Stimulated activated CD8-positive, alpha-beta memory T cell treated with anti-CD3 and anti-CD28 coated beads, Interleukin-7, amount 100 ng/mL, for 4 hours (primary cell): ENCODE measurements at regions not wholly inside any gene's neighbourhood (a gene's known extent, or its start where the extent isn't known, plus 50 kb on each side); places are given as distances from the start of the nearest gene placed in this dataset.
"Not testable (repeated sequence)": the region's sequence is repeated elsewhere in the genome, so short reads cannot be mapped to it uniquely, and the experiment has no call there.

Experiments
- DNase-seq, 2 donors: peaks; one replicate each; pipeline ENCODE4 v3.0.0-alpha.2; 2020; ENCODE audit warnings: low read depth in 2 of 2

DNA sequence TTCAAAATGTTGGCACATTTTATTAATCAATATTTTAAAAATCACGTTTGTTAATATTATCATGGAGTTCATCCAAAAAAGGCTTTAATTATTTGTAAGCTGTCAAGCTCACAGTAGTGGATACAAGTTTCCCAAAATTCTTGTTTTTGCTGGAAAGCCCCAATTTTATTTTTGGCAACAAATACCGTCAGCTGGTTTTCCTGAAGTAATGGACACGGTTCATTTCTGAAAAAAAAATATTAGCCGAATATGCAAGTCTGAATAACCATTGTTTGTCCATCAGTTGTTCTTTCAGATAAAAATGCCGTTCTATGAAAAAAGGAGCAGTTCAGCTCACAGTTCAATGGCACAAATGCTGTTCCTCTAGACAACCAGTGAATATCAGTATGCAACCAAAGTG, 101.5 kb upstream of the RAI14 start:
- no peak for DNase-seq

DNA sequence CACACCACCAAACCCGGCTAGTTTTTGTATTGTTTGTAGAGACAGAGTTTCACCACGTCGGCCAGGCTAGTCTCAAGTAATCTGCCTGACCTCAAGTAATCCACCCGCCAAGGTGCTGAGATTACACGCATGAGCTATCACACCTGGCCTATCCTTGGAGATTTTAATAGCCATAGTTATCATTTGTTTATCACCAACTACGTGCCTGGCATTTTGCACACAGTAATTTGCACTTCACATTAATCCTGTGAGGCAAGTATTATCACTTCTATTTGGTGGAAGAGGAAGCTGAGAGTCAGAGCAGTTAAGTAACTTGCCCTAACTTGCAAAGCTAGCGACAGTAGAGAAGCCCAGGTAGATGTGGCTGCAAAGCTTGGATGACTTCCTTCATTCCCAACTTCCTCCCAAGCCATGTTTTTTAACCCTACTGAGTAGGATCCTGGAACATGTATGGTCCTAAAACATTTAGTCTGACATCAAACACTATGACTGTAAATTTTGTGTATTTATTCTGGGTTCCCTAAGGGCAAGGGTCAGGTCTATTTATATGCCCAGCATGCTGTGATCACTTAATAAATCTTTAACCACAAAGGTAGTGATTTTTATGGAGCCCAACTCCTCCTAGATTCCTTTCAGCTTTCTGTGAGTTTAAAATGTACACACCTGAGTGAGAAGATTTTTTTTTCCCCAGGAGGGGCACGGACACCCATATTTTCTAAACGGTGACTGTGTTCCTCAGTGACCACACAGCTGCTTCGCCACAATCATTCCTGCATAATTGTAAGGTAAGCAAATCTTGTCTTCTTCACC, 100.2 kb upstream of the RAI14 start:
- no peak for DNase-seq

DNA sequence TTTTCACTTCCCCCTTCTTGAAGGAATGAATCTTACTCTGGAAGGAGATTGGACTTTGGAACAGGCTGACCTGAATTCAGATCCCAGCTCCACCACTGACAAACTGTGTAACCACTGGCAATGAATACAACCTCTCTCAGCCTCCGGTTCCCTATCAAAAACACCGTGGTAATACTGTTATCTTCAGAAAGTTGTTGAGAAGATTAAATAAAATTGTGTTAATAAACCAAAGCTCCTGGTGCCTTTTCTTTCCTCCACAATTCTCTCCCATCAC, 99.7 kb upstream of the RAI14 start:
- DNase-seq, result no peak

DNA sequence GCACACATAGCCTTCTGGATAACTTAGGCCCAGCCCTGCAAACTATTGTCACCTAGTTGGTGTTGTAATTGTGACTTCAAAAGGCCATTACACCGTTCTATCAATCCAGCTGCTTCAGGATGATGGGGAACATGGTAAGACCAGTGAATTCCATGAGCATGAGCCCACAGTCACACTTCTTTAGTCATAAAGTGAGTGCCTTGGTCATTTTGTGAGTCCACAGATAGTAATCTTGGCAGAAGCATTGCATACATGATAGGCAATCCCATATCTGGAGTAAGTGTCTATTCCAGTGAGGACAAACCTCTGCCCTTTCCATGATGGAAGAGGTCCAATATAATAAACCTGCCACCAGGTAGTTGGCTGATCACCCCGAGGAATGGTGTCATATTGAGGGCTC, 94.5 kb upstream of the RAI14 start:
- not testable (repeated sequence) for DNase-seq

DNA sequence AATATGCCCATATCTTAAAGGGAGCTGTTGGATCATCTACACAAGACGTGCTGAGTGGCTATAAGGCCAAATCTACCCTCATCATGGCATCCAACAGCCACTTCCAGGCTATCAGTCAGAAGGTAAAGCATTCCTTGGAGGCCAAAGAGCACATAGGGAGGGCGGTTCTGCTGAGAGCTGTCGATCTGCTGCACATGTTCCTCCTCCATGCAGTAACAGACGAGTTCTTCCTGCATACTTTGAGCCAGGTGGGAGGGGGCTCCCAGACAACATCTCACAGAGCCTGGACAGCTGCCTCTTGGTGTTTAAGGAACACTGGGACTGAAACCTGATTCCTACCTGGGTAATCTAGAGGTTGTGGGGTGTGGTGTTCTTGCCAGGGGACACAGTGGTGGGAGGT, 93.3 kb upstream of the RAI14 start:
- DNase-seq, result no peak

DNA sequence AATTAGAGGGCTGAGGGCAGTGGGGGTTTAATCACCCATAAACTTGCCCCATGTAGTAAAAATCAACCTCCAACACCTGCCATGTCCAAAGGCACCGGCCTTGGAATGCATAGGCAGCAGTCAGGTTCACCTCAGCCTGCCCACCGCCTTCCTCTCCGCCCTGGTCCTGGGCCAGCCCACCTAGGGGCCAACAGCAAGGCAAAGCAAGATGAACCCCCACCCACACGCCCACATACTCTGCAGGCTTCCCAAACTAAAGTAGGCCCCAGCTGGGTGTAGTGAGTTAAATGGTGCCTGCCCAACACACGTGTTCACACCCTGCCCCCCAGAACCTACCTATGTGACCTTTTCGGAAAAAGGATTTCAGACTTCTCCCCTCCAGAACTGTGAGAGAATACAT, 92.9 kb upstream of the RAI14 start:
- DNase-seq, result no peak

DNA sequence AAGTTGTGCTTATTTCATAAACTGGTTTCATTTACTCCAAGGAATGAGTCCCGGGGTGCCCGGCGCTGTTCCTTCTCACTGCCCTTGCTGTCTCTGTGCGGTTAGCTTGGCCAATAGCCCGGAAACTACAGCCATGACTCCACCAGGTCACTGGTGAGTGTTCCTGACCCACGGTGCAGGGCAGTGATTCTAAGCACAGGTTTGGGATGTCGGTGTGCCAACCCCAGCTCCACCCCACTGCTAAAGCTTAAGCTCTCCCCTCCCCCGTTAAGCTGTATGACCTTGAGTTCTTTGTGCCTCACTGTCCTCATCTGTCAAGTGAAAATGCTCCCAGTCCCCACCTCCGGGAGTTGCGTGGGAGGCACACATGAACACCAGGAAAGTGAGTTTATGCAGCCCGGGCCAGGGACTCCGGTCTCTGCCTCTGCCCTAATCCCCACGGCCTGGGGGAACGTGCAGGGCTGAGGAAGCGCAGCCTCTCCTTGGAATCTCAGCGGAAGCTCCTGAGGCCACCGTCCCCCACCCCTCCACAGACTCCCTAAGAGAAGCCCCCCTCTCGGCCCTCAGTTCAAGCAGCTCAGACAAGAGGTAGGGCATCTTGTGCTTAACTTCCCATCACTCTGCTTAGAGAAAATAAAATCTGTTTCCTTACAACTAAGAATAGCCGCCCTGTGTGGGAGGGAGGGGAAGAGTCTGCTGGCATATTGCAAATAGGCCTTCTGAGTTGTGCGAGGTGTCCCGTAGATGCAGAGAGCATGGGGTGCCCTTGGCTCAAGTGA, 92.0 kb upstream of the RAI14 start:
- no peak for DNase-seq

DNA sequence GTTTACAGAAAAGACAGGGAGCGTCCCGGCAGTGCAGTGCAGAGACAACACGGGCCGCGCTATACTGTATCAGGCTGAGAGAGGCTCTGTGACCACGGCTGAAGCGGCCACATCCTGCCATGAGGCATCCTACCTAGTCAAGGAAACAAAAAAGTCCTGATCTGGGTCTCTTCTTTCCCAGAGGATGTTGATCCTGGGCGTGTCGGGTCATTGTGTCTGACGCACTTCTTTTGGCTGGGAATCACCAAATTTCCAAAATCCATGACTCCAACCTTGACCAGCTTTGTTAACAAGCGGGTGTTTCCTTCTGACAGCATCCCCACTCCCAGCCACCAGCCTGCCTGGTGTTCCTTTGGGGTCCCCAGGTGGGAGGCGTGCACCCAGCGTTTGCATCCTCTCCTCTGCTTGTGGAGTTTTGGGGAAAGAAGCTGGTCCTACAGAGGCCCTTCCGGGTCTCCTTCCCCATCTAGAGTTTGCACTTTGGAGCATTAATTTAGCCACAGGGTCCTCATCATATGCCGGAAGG, 91.4 kb upstream of the RAI14 start:
- no peak for DNase-seq

DNA sequence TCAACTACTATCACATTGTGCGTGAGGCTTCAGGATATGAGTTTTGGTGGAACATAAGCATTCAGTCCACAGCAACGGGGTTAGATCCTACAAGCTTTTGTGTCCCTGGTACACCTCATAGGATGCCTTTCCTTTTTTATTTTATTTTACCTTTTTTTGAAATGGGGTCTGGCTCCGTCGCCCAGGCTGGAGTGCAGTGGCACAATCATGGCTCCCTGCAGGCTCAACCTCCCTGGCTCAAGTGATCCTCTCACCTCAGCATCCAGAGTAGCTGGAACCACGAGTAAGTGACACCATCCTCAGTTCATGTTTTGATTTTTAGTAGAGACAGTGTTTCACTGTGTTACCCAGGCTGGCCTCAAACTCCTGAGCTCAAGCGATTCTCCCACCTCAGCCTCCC, 86.0 kb upstream of the RAI14 start:
- DNase-seq, result no peak

DNA sequence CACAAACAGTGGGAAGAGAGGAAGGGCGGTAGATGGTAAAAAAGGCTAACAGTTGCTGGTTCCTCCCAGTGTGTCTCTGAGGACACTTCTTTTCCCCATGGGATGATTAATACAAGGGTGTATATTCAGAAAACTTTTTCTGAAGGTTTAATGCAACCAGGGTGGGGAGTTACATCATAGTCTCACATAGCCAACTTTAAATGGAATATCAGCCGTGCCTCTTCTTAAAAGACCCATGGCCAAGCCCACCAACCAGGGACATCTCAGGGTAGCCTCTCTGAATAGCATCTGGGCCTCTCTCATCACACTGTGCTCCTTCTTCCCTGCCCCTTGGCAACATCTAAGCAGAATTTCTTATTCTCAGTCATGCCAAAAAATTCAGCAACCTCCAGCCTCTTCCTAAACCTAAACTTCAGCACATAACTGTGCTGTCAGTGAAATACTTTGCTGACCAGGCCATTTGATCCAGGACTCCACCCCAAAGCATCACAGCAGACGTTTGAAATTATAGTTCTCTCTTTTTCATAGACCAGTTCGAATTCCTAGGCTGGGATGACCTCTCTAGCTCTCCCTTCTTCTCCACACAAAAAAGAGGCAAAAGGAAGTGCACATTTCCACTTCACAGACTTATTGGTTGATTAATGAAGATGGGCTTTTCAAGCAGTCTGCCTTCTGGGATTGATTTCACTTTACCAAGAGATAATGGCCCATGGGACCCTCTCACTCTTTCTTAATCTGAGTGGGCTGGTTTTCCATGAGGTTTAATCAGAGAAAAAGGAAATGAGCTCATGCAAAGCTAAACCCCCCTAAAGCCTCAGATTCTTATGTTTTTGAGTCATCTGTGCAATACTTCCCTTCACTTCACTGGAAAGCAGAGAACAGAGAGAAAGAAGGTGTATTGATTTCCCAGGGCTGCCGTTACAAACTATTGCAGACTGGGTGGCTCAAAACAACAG, 85.1 kb upstream of the RAI14 start:
- DNase-seq, result no peak

DNA sequence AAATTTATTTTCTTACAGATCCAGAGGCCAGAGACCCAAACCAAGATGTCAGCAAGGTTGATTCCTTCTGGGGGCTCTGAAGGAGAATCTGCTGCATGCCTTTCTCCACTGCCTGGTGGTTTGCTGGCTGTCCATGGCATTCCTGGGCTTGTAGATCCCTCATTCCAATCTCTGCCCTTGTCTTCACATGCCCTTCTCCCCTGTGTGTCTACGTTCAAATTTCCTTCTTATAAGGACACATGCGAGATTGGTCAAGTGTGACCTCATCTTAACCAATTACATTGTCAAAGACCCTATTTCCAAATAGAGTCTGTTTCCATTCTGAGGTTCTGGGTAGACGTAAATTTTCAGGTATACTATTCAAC, 84.5 kb upstream of the RAI14 start:
- no peak for DNase-seq

DNA sequence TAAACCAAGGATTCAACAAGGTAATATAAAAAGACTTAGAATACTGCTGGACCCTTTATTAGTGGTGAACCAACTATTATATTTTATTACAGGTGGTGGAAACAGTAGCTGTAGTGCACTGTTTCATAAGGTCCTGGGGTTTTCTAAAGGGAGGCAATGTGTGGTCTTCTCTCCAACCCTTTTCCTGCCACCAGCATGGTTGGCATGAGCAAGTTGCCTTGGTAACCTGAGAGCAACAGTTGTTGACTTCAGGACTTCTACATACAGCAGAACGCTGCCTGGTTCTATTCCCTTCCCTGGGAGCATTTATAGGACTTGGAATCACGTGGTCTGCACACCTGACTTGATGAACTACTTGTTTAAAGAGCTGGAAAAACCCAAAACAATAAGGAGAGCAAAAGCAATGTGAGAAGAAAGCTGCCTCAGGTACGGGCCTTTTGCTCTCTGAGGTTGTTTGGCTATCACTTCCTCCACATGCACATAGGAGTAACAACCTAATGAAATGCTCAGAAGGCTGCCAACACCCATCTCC, 81.1 kb upstream of the RAI14 start:
- DNase-seq, result no peak

DNA sequence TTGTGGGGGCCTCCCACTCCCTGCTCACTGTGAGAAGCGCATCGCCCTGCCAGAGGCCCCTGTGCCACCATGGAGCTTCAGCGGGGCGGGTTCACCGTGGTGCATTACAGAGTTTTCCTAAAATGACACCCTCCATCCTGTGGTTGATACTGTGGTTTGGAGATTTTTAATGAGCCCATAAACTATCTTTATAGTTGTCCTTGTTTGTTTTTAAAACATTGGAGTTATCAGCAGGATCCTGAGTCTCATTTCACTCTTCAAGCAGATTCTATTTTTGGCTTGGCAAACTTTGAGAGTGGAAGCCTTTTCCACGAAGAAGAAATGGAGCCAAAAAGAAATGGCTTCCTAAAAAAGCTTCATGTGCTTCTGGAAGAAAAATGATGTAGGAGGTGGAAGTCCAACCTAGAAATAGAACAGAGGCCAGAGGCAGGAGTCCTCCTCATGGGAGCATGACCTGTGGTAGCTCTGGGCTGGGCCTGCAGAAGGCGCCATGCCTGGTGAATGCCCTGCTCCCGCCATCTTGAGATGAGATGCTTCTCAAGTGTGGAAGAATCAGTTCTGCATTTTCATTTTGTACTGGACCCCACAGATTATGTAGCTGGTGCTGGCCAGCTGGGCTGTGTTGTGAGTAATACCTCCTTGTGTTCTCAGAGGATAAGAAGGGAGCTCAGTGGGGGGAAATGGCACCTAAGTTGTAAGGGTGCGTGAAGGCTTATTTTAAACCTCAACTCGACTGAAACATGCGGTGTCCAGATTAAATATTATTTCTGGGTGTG, 79.0 kb upstream of the RAI14 start:
- DNase-seq, result no peak

DNA sequence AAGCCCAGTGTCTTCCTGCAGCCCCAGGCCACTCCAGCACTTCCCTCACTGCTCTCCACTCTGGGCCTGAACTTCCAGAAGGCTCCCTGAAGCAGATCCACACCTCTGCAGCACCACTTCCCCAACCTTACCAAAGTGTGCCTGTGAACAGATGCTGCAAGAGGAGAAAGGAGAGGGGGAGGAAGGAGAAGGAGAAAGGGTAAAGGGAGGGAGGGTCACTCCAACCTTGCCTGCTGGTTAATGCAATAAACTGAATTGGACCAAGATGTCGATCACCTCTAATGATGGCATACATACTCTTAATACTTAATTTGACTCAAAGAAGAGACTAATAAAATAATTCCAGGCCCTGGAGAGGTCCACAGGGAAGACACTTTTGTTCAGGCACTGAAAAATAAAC, 77.2 kb upstream of the RAI14 start:
- DNase-seq, result no peak

DNA sequence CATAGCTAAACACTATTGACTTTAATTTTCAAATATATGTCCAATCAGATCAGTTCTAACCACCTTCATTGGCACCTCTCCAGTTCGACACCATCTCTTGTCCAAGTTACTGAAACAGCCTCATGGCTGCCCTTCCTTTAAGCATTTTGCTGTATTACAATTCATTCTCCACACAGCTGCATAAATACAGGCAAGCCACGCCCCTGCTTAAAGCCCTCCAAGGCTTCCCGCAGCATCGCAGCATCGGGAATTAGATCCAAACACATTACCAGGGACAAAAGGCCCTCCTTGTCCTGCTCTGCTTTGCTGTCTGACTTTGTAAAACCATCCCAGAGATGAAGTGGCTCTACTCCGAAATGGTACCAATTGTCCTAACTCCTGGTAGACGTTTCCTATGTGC, 75.1 kb upstream of the RAI14 start:
- no peak for DNase-seq

DNA sequence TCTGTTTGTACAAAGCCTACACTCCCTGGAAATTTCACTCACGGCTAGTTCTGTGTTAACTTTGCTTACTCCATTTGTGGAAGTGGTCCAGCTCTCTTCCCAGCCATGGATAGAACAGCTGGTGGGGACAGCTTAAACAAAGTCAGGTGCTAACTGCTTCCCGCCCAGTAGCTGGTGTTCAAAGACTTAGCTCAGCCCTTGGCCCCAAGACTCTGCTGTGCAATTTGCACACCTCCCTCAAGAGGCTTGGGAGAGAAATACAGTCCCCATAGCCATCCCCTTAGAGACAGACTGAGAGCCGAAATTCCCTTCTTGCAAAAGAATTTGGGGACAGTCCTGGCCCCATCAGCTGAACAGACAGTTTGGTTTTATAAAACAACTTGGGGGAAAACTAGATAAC, 73.8 kb upstream of the RAI14 start:
- no peak for DNase-seq

DNA sequence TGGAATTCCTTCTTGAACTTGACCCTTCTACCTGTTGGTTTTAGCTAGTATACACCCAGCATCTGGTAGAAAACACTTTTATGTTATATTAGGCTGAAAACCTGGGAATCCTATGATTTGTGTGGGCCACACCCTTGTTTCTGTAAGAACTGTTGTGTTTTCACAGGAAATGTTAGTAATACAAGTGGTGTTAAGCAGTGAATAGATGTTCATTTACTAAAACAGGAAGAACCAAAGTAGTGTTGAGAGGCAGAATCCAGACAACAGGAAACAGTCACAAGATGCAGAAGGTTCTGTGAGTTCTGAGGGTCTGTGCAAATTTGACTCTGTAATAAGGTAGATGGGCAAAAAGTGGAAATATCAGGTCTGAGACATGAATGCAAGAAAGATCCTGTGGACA, 73.0 kb upstream of the RAI14 start:
- DNase-seq, result no peak

DNA sequence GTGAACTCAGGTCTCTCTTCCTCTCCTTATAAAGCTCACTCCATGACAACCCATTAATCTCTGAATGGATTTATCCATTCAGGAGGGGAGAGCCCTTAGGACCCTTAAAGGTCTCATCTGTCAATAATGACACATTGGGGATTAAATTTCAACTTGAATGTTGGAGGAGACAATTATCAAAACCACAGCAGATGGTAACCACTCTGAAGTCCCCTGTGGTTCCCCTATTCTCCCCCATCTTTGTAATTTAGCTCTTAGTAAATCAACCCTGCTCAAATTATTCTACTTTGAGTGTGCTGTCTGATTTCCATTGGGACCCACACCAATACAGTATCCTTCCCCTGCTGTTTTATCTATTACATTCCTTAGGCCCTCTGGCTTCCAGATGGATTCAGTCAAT, 72.0 kb upstream of the RAI14 start:
- no peak for DNase-seq

DNA sequence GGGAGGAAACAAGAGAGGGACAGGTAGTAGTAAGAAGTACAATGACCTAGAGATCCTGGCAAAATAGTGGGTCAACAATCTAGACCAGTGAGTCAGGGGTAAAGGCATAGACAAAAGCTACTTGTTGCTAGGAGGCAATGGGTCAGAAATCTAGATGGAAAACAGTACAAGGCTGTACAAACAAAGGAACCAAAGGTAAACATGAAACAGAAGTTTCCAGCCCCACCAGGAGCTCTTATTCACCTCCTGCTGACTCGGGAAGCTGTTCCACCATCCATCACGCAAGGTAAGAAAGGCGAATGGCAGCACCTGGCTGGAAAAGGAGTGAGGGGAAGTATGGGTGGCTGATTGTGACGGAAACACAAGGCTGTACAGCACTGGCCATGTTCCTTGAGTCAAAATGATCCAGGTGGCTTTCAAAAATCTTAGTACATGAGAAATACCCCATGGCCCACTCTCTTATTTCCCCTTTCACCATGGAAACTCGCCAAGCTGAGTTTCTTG, 70.5 kb upstream of the RAI14 start:
- no peak for DNase-seq

DNA sequence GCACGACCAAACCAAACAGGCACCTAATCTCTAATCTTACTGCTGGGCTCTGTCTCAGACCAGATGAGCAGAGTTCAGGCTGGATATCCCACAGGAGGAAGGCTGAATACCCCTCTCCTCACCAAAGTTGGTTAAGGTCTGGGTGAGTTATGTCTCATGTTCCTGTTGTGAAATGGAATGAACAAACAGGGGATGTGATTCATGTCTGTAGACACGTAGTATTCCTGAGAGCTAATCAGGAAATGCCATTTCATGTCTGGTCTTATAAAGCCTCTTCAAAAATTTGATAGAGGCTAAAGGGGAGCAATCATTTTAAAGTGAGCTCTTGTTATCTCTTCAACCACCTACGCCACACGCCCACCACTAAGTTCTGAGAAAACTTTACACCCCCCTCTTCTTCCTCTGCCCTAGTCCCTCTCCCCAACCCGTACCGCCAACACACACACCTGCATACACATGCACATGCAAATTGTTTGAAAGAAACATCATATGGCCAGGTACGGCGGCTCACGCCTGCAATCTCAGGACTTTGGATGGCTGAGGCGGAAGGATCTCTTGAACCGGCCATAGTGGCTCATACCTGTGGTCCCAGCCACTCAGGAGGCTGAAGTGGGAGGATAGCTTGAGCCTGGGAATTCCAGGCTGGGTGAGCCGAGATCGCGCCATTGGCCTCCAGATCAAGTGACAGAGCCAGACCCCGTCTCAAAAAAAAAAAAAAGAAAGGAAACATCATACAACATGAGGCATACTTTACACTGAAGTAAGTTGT, 69.8 kb upstream of the RAI14 start:
- DNase-seq, result no peak
